H1 (cell line): ENCODE measurements at regions not wholly inside any gene's neighbourhood (a gene's known extent, or its start where the extent isn't known, plus 50 kb on each side); places are given as distances from the start of the nearest gene placed in this dataset.

Source experiments
- BACH1 ChIP-seq: IDR thresholded peaks from 2 replicates; pipeline ENCODE4 v1.6.1; 2012; ENCODE audit warnings: low read length, improper control_type of control experiment
- BCL11A ChIP-seq, 2 experiments: IDR thresholded peaks; one replicate each; pipeline ENCODE4 v1.6.1; 2011; ENCODE audit warnings: low read depth in 2 of 2, low read length in 2 of 2, mild to moderate bottlenecking in 2 of 2
- BRCA1 ChIP-seq: IDR thresholded peaks from 2 replicates; pipeline ENCODE4 v1.6.1; 2012; ENCODE audit warnings: low read depth, low read length, improper control_type of control experiment
- CTCF ChIP-seq, 3 experiments: IDR thresholded peaks; 1 replicate in 2 of 3; 2 replicates in 1 of 3; pipeline versions ENCODE4 v1.5.1 to v1.6.1; 2011; ENCODE audit warnings: low read length in 3 of 3, mild to moderate bottlenecking in 3 of 3, inconsistent platforms in 2 of 3, low read depth in 1 of 3, moderate library complexity in 1 of 3; ENCODE audit not compliant: insufficient read depth in 1 of 3; ENCODE audit errors: control extremely low read depth in 1 of 3
- JUN ChIP-seq: IDR thresholded peaks from 2 replicates; pipeline ENCODE4 v1.6.1; 2011; ENCODE audit warnings: low read depth, mild to moderate bottlenecking, improper control_type of control experiment, low read length
- NANOG ChIP-seq: IDR thresholded peaks from 2 replicates; pipeline ENCODE4 v1.6.1; 2011; ENCODE audit warnings: low read length, low read depth, mild to moderate bottlenecking, inconsistent platforms; ENCODE audit not compliant: insufficient read depth, poor library complexity, severe bottlenecking
- SP1 ChIP-seq: IDR thresholded peaks from 2 replicates; pipeline ENCODE4 v1.6.1; 2011; ENCODE audit warnings: low read depth, low read length
- TCF12 ChIP-seq: IDR thresholded peaks from 2 replicates; pipeline ENCODE4 v1.6.1; 2011; ENCODE audit warnings: low read depth, mild to moderate bottlenecking, low read length
- ZNF274 ChIP-seq: IDR thresholded peaks from 2 replicates; pipeline ENCODE4 v1.7.0; 2012; ENCODE audit warnings: low read length, borderline replicate concordance; ENCODE audit errors: extremely low read depth

- TF ChIP-seq CTCF (IDR thresholded peaks at IDR 0.05; ENCODE audit: control extremely low read depth in 1 of 3, insufficient read depth in 1 of 3, low read depth in 1 of 3, low read length in 3 of 3) (no peak), BRCA1 (no peak), BCL11A (IDR thresholded peaks at IDR 0.05; ENCODE audit: low read depth in 2 of 2, low read length in 2 of 2) (no peak), SP1 (no peak), BACH1 (no peak), TCF12 (no peak), NANOG (no peak), ZNF274 (no peak), JUN (no peak)
Measured at GRCh38 chr13:94783489-94783888, 71.1 kb upstream of the SOX21 start (continued).
